ENCODE measurements at regions not wholly inside any gene's neighbourhood (a gene's known extent, or its start where the extent isn't known, plus 50 kb on each side); places are given as distances from the start of the nearest gene placed in this dataset.
A peak's percentile ranks its signal among the peaks of the same experiment; 100 is the strongest.

DNA sequence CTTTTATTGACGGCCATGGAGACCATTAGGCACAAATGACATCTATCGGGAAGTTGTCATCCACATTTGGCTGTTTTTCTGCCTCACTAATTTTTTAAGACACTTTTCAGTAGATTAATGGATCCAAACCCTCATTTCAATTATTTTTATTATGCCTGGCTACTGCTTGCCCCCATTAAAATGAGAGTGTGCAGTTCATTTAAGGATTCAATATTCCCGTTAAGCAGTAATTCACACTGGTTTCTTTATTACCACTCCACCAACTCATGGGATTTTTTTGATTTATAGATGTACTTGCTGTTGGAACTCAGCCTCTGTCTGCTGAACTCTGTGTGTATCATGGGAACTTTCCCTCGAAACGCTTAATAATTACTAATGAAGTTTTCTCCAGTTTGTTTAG is 291.8 kb upstream of the PRKX start:
- CTCF ChIA-PET: no interaction called here
- DNase-seq (ENCODE audit: low read depth in 1 of 2, low spot score in 1 of 2) (no peak), FAIRE-seq (peak; percentile 32), ATAC-seq (no peak)
- TF ChIP-seq HEYL (CRISPR knock-in tag; IDR thresholded peaks at IDR 0.05) (no peak), MAFK (IDR thresholded peaks at IDR 0.05; ENCODE audit: partially characterized antibody) (no peak), TP53 (CRISPR knock-in tag; IDR thresholded peaks at IDR 0.05) (no peak), RCOR1 (IDR thresholded peaks at IDR 0.05; ENCODE audit: low read depth, low read length) (no peak), BCL3 (IDR thresholded peaks at IDR 0.05) (no peak), JUNB (IDR thresholded peaks at IDR 0.05) (no peak), CEBPB (IDR thresholded peaks at IDR 0.05) (no peak), GATA3 (IDR thresholded peaks at IDR 0.05; ENCODE audit: borderline replicate concordance) (no peak), NR3C1 (IDR thresholded peaks at IDR 0.05) (no peak), HOXA7 (CRISPR knock-in tag; IDR thresholded peaks at IDR 0.05) (no peak), RAD21 (conservative IDR thresholded peaks at IDR 0.05 in 1 of 2, IDR thresholded peaks at IDR 0.05 in 1 of 2) (no peak), EHMT2 (IDR thresholded peaks at IDR 0.05; ENCODE audit: low read depth) (no peak), KDM1A (IDR thresholded peaks at IDR 0.05; ENCODE audit: low read depth) (no peak), ZSCAN20 (CRISPR knock-in tag; IDR thresholded peaks at IDR 0.05) (no peak), KDM5A (IDR thresholded peaks at IDR 0.05) (no peak), HDAC2 (IDR thresholded peaks at IDR 0.05) (no peak)
- TF ChIP-seq, protein P1, sequence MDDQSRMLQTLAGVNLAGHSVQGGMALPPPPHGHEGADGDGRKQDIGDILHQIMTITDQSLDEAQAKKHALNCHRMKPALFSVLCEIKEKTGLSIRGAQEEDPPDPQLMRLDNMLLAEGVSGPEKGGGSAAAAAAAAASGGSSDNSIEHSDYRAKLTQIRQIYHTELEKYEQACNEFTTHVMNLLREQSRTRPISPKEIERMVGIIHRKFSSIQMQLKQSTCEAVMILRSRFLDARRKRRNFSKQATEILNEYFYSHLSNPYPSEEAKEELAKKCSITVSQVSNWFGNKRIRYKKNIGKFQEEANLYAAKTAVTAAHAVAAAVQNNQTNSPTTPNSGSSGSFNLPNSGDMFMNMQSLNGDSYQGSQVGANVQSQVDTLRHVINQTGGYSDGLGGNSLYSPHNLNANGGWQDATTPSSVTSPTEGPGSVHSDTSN (IDR thresholded peaks at IDR 0.05): no peak
- no peaks in the 10 kb centered on the region for H3K9me3 ChIP-seq
- H3K4me3 ChIP-seq: no peak overlapping the region
- H3K4me1 ChIP-seq: no peaks in the 10 kb centered on the region
- POLR2A ChIA-PET: no interaction called here
- WGBS (ENCODE audit: missing lambda C conversion rate): 2% methylated on average over 5 of the region's 5 CpGs
- no peak overlapping the region for H3K4me2 ChIP-seq
- no peak overlapping the region for H3K27ac ChIP-seq

- no peak overlapping the region for H3K4me3 ChIP-seq
- H3K4me1 ChIP-seq: no peaks in the 10 kb centered on the region
- ChIA-PET POLR2A (no interaction called here), CTCF (no interaction called here)
- no peaks in the 10 kb centered on the region for H3K9me3 ChIP-seq
- TF ChIP-seq NR3C1 (IDR thresholded peaks at IDR 0.05) (no peak), POLR2A (IDR thresholded peaks at IDR 0.05; ENCODE audit: low read length) (no peak), TP53 (CRISPR knock-in tag; IDR thresholded peaks at IDR 0.05) (no peak), NFE2L2 (conservative IDR thresholded peaks at IDR 0.05; ENCODE audit: low read length) (no peak), HMGXB4 (CRISPR knock-in tag; IDR thresholded peaks at IDR 0.05; ENCODE audit: borderline replicate concordance) (no peak), ZFP36 (IDR thresholded peaks at IDR 0.05; ENCODE audit: borderline replicate concordance, partially characterized antibody) (no peak), ZC3H11A (IDR thresholded peaks at IDR 0.05) (no peak), JUN (IDR thresholded peaks at IDR 0.05) (no peak)
- TF ChIP-seq, protein P2, sequence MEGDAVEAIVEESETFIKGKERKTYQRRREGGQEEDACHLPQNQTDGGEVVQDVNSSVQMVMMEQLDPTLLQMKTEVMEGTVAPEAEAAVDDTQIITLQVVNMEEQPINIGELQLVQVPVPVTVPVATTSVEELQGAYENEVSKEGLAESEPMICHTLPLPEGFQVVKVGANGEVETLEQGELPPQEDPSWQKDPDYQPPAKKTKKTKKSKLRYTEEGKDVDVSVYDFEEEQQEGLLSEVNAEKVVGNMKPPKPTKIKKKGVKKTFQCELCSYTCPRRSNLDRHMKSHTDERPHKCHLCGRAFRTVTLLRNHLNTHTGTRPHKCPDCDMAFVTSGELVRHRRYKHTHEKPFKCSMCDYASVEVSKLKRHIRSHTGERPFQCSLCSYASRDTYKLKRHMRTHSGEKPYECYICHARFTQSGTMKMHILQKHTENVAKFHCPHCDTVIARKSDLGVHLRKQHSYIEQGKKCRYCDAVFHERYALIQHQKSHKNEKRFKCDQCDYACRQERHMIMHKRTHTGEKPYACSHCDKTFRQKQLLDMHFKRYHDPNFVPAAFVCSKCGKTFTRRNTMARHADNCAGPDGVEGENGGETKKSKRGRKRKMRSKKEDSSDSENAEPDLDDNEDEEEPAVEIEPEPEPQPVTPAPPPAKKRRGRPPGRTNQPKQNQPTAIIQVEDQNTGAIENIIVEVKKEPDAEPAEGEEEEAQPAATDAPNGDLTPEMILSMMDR (IDR thresholded peaks at IDR 0.05): no peak
- H3K4me2 ChIP-seq: no peak overlapping the region
- no peak overlapping the region for H3K27ac ChIP-seq
- no peak for FAIRE-seq
- no peak for DNase-seq (ENCODE audit: low read depth in 1 of 2, low spot score in 1 of 2)
- no peak for ATAC-seq
Observed at GRCh38 chrX:4004822-4005221, 291.4 kb upstream of the PRKX start.

Data from A549 (cell line).